Erythroblast (primary cell): ENCODE measurements at regions not wholly inside any gene's neighbourhood (a gene's known extent, or its start where the extent isn't known, plus 50 kb on each side); places are given as distances from the start of the nearest gene placed in this dataset.

Experiments
- GATA1 ChIP-seq: IDR thresholded peaks from 2 replicates; pipeline ENCODE4 v1.6.1; 2011; ENCODE audit warnings: low read depth, mild to moderate bottlenecking, control low read depth, low read length, moderate library complexity
- POLR2A ChIP-seq: IDR thresholded peaks from 2 replicates; pipeline ENCODE4 v1.6.1; 2011; ENCODE audit warnings: mild to moderate bottlenecking, low read length

- TF ChIP-seq POLR2A (no peak), GATA1 (no peak)
Observed at GRCh38 chr2:204321027-204321800, 224.1 kb upstream of the PARD3B start.
